Astrocyte of the spinal cord (primary cell): ENCODE measurements at regions not wholly inside any gene's neighbourhood (a gene's known extent, or its start where the extent isn't known, plus 50 kb on each side); places are given as distances from the start of the nearest gene placed in this dataset.
"Not testable (repeated sequence)": the region's sequence is repeated elsewhere in the genome, so short reads cannot be mapped to it uniquely, and the experiment has no call there.

Experiments used
- DNase-seq: peaks from one replicate; pipeline ENCODE4 v3.0.0; 2011; ENCODE audit warnings: low read depth, low spot score
- H3K4me3 ChIP-seq: 2 replicates; pipeline ENCODE4 v1.5.1; 2011; ENCODE audit warnings: low read depth, mild to moderate bottlenecking, low read length, moderate library complexity
- in situ Hi-C: cut with HindIII; loops from 2 replicates; pipeline ENCODE4 v1.10.0; 2017; ENCODE audit warnings: low sequenced_read_pairs
- TF ChIP-seq, protein P1 (sequence below): IDR thresholded peaks from 2 replicates; pipeline ENCODE4 v1.5.1; 2012; ENCODE audit warnings: low read depth, mild to moderate bottlenecking, low read length, inconsistent platforms

DNA sequence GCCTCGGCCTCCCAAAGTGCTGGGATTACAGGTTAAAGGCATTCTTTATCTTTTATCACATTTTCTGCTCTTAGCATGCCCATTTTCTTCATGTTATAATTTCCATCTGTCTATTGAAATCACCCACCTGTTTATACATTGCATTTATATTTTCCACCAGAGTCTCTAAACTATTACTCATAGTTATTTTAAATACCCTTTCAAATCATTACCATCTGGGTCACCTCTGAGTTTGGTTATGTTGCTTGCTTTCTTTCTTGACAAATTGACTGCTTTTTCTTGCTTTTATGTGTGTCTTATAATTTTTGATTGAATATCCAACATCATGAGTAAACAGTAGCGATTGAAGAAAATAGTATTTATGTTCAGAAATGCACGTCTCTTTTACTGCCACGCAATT, 71.4 kb downstream of the TMEM270 start:
- DNase-seq, result no peak
- TF ChIP-seq, protein P1, sequence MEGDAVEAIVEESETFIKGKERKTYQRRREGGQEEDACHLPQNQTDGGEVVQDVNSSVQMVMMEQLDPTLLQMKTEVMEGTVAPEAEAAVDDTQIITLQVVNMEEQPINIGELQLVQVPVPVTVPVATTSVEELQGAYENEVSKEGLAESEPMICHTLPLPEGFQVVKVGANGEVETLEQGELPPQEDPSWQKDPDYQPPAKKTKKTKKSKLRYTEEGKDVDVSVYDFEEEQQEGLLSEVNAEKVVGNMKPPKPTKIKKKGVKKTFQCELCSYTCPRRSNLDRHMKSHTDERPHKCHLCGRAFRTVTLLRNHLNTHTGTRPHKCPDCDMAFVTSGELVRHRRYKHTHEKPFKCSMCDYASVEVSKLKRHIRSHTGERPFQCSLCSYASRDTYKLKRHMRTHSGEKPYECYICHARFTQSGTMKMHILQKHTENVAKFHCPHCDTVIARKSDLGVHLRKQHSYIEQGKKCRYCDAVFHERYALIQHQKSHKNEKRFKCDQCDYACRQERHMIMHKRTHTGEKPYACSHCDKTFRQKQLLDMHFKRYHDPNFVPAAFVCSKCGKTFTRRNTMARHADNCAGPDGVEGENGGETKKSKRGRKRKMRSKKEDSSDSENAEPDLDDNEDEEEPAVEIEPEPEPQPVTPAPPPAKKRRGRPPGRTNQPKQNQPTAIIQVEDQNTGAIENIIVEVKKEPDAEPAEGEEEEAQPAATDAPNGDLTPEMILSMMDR, result no peak
- in situ Hi-C loops, result no loop called here
- H3K4me3 ChIP-seq, result no peak overlapping the region

DNA sequence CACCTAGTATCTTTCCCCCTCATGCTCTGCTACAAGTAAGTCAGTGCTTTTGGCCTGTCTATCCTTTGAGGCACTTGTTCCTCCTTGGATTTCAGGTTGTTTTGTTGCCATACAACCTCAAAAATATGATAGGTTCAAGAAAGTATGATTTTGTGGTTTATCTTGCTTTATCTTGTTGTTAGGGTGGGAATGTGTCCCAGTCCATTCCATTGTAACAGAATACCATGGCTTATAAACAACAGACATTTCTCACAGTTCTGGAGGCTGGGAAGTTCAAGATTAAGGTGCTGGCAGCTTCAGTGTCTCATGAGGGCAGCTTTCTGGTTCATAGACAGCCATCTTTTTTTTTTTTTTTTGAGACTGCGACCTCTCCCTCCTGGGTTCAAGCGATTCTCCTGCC, 72.1 kb downstream of the TMEM270 start:
- TF ChIP-seq, protein P1, result no peak
- H3K4me3 ChIP-seq, result no peak overlapping the region
- no peak for DNase-seq
- in situ Hi-C loops, result no loop called here

DNA sequence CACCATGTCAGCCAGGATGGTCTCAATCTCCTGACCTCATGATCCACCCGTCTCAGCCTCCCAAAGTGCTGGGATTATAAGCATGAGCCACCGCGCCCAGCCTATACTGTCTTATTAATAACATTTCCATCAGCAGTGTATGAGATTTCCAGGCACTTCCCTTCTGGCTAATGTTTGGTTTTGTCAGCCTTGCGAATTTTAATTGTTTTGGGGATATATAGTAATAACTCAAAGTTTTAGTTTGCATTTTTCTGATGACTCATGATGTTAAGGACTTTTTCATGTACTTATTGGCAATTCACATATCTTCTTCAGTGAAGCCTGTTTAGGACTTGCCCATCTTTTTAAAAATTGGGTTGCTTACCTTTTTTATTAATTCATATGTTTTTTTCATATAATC, 76.0 kb downstream of the TMEM270 start:
- in situ Hi-C loops, result no loop called here
- DNase-seq, result no peak
- TF ChIP-seq, protein P1, result no peak
- H3K4me3 ChIP-seq, result no peak overlapping the region

DNA sequence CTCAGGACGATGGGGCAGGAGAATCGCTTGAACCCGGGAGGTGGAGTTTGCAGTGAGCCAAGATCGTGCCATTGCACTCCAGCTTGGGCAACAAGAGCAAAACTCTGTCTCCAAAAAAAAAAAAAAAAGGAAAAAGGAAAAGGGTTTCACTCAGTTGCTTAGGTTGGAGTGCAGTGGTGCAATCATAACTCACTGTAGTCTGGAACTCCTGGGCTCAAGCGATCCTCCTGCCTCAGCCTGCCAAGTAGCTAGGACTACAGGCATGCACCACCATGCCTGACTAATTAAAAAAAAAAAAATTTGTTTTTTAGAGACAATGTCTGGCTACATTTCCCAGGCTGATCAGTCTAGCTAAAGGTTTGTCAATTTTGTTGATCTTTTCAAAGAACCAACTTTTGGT, 76.7 kb downstream of the TMEM270 start:
- in situ Hi-C loops, DNase-seq, H3K4me3 ChIP-seq: not testable (repeated sequence)

DNA sequence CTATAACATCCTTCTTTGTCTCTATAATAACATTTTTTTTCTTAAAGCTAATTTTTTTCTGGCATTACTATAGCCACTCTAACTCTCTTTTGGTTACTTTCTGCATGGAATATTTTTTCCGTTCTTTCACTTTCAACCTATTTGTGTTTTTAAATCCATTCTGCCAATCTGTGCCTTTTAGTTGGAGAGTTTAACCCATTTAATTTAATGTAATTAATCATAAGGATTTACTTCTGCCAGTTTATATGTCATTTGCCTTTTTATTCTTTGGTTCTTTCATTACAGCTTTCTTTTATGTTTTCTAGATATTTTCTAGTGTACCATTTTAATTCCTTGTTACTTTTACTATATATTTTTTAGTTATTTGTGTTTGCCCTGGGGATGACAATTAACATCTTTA, 78.6 kb downstream of the TMEM270 start:
- DNase-seq, result no peak
- in situ Hi-C loops, result no loop called here
- no peak overlapping the region for H3K4me3 ChIP-seq
- TF ChIP-seq, protein P1, result no peak

DNA sequence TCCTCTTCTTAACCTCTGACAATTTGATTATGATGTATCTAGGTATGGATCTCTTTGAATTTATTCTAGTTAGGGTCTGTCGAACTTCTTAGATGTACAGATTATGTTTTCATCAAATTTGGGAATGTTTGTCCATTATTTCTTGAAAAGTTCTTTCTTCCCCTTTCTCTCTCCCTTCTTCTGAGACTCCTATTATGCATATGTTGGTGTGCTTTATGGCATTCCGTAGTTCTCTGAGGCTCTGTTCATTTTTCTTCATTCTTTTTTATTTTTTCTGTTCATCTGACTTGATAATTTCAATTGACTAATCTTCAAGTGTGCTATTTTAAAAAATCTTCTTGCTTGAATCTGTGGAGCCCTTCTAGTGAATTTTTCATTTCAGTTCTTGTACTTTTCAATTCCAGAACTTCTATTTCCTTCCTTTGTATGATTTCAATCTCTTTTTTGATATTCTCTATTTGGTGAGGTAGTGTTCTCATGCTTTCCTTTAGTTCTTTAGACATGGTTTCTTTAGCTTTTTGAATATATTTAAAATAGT, 79.8 kb downstream of the TMEM270 start:
- in situ Hi-C loops, result no loop called here
- TF ChIP-seq, protein P1, result no peak
- DNase-seq, result no peak
- no peak overlapping the region for H3K4me3 ChIP-seq

DNA sequence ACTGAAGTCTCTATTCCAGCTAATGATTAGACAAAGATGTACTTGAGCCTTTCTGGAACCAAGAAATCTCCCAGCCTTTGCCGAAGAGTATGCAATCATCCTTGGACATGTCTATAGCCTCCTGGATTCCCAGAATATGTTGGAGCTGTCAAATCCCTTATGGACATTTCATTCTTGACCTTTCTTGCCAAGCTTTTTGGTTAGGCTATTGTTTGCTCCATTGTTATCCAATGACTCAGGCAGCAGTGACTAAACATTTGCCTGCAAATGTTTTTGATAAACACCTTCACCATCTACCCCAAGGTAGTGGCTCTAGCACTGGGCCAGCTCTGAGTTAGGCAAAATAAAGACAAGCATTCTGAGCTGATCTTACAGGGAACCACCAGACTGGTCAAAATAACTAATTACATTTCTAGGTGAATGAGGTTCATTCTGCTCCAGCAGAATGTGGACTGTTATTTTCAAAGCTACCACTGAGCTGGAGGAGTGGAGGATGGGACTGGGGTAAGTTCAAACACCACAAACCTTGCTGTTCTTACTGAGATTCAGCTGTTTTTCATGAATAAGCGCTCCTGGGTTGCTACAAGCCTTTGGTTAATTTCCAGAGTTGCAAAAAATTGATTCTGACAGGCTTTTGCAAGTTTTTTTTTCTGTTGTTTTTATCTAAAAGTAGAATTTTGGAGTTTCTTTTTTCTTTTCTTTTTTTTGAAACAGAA, 81.0 kb downstream of the TMEM270 start:
- no peak overlapping the region for H3K4me3 ChIP-seq
- in situ Hi-C loops, result no loop called here
- TF ChIP-seq, protein P1, result no peak
- peak; percentile 40 for DNase-seq
